ENCODE measurements at regions not wholly inside any gene's neighbourhood (a gene's known extent, or its start where the extent isn't known, plus 50 kb on each side); places are given as distances from the start of the nearest gene placed in this dataset.

- Histone ChIP-seq H3K27ac (replicated peaks) (no peak overlapping the region), H3K4me1 (no peaks in the 10 kb centered on the region), H3K36me3 (no peaks in the 10 kb centered on the region), H3K9me3 (replicated peaks) (no peaks in the 10 kb centered on the region), H3K4me3 (no peak overlapping the region), H3K27me3 (ENCODE audit: low read depth) (no peaks in the 10 kb centered on the region)
- TF ChIP-seq CTCF (IDR thresholded peaks at IDR 0.05; ENCODE audit: borderline replicate concordance): no peak
- no peak for DNase-seq
- intact Hi-C loops (cut with micrococcal nuclease): no loop called here
Observed at GRCh38 chr3:159005137-159005536, 203.3 kb downstream of the MFSD1 start.

- H3K4me1 ChIP-seq: no peaks in the 10 kb centered on the region
- TF ChIP-seq CTCF (IDR thresholded peaks at IDR 0.05; ENCODE audit: borderline replicate concordance): no peak
- H3K9me3 ChIP-seq (replicated peaks): no peaks in the 10 kb centered on the region
- H3K27ac ChIP-seq (replicated peaks): no peak overlapping the region
- no peaks in the 10 kb centered on the region for H3K27me3 ChIP-seq (ENCODE audit: low read depth)
- H3K36me3 ChIP-seq: no peaks in the 10 kb centered on the region
- intact Hi-C loops (cut with micrococcal nuclease): no loop called here
- no peak overlapping the region for H3K4me3 ChIP-seq
- DNase-seq: no peak
Observed at GRCh38 chr3:159007331-159007730, 205.5 kb downstream of the MFSD1 start.

GRCh38 chr3:159008401-159008800, 206.5 kb downstream of the MFSD1 start:
- no peaks in the 10 kb centered on the region for H3K27me3 ChIP-seq (ENCODE audit: low read depth)
- no peaks in the 10 kb centered on the region for H3K4me1 ChIP-seq
- no peaks in the 10 kb centered on the region for H3K36me3 ChIP-seq
- intact Hi-C loops (cut with micrococcal nuclease): no loop called here
- TF ChIP-seq CTCF (IDR thresholded peaks at IDR 0.05; ENCODE audit: borderline replicate concordance): no peak
- H3K4me3 ChIP-seq: no peak overlapping the region
- no peak for DNase-seq
- H3K9me3 ChIP-seq (replicated peaks): no peaks in the 10 kb centered on the region
- no peak overlapping the region for H3K27ac ChIP-seq (replicated peaks)

GRCh38 chr3:159018341-159018740, 216.5 kb downstream of the MFSD1 start:
- Histone ChIP-seq H3K36me3 (no peaks in the 10 kb centered on the region), H3K4me1 (no peaks in the 10 kb centered on the region), H3K27me3 (ENCODE audit: low read depth) (no peaks in the 10 kb centered on the region), H3K27ac (replicated peaks) (no peak overlapping the region), H3K4me3 (no peak overlapping the region), H3K9me3 (replicated peaks) (peaks cover 32% of the 10 kb centered on the region)
- no peak for TF ChIP-seq CTCF (IDR thresholded peaks at IDR 0.05; ENCODE audit: borderline replicate concordance)
- intact Hi-C loops (cut with micrococcal nuclease): no loop called here
- DNase-seq: no peak

GRCh38 chr3:159025733-159026132, 223.9 kb downstream of the MFSD1 start:
- Histone ChIP-seq H3K4me3 (no peak overlapping the region), H3K27me3 (ENCODE audit: low read depth) (no peaks in the 10 kb centered on the region), H3K36me3 (no peaks in the 10 kb centered on the region), H3K27ac (replicated peaks) (no peak overlapping the region), H3K4me1 (no peaks in the 10 kb centered on the region), H3K9me3 (replicated peaks) (peaks cover 43% of the 10 kb centered on the region)
- no peak for DNase-seq
- intact Hi-C loops (cut with micrococcal nuclease): no loop called here
- TF ChIP-seq CTCF (IDR thresholded peaks at IDR 0.05; ENCODE audit: borderline replicate concordance): no peak

- Histone ChIP-seq H3K4me1 (no peaks in the 10 kb centered on the region), H3K4me3 (no peak overlapping the region), H3K9me3 (replicated peaks) (peaks cover 35% of the 10 kb centered on the region), H3K27me3 (ENCODE audit: low read depth) (no peaks in the 10 kb centered on the region), H3K27ac (replicated peaks) (no peak overlapping the region), H3K36me3 (no peaks in the 10 kb centered on the region)
- no peak for DNase-seq
- no peak for TF ChIP-seq CTCF (IDR thresholded peaks at IDR 0.05; ENCODE audit: borderline replicate concordance)
- intact Hi-C loops (cut with micrococcal nuclease): no loop called here
Observed at GRCh38 chr3:159026510-159026909, 224.7 kb downstream of the MFSD1 start.
